ENCODE measurements at regions not wholly inside any gene's neighbourhood (a gene's known extent, or its start where the extent isn't known, plus 50 kb on each side); places are given as distances from the start of the nearest gene placed in this dataset.
A peak's percentile ranks its signal among the peaks of the same experiment; 100 is the strongest.

DNA sequence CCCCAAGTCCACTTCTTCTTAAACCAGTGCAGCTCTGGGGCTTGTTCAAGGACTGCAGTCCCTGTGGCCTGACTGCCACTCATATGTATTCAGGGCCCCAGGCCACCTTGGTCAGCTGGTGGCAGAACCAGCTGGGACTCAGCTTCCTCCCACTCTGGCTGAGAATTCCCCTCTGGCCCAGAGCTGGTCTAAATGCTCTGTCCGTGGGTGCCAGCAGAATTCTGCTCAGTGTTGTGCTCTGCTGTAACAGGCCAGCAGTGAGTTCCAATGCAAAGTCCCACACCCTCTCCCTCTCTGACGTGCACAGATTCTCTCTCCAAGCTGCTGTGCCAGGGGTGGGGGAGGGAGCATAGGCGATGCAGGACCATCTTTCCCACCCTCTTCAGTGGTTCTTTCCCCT is 210.4 kb upstream of the RGS6 start:
- TF ChIP-seq SPI1 (IDR thresholded peaks at IDR 0.05; ENCODE audit: borderline replicate concordance, low read depth) (no peak), GABPA (IDR thresholded peaks at IDR 0.05; ENCODE audit: low read depth) (no peak), REST (IDR thresholded peaks at IDR 0.05; ENCODE audit: insufficient replicate concordance, low read depth) (no peak), POLR2AphosphoS5 (IDR thresholded peaks at IDR 0.05; ENCODE audit: low read depth) (no peak)
- TF ChIP-seq, protein P1, sequence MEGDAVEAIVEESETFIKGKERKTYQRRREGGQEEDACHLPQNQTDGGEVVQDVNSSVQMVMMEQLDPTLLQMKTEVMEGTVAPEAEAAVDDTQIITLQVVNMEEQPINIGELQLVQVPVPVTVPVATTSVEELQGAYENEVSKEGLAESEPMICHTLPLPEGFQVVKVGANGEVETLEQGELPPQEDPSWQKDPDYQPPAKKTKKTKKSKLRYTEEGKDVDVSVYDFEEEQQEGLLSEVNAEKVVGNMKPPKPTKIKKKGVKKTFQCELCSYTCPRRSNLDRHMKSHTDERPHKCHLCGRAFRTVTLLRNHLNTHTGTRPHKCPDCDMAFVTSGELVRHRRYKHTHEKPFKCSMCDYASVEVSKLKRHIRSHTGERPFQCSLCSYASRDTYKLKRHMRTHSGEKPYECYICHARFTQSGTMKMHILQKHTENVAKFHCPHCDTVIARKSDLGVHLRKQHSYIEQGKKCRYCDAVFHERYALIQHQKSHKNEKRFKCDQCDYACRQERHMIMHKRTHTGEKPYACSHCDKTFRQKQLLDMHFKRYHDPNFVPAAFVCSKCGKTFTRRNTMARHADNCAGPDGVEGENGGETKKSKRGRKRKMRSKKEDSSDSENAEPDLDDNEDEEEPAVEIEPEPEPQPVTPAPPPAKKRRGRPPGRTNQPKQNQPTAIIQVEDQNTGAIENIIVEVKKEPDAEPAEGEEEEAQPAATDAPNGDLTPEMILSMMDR (IDR thresholded peaks at IDR 0.05; ENCODE audit: insufficient read depth, low read length) = no peak
- Histone ChIP-seq H3K4me3 (replicated peaks; ENCODE audit: insufficient read depth, low read length) (no peak overlapping the region), H3K27ac (replicated peaks) (no peak overlapping the region), H3K27me3 (ENCODE audit: insufficient read depth, poor library complexity, severe bottlenecking) (no peaks in the 10 kb centered on the region)
- no peak for DNase-seq (ENCODE audit: low read depth in 1 of 2, low spot score in 1 of 2)

- H3K27me3 ChIP-seq (ENCODE audit: insufficient read depth, poor library complexity, severe bottlenecking) = no peaks in the 10 kb centered on the region
- TF ChIP-seq, protein P1 (IDR thresholded peaks at IDR 0.05; ENCODE audit: insufficient read depth, low read length) = no peak
- TF ChIP-seq SPI1 (IDR thresholded peaks at IDR 0.05; ENCODE audit: borderline replicate concordance, low read depth) (no peak), POLR2AphosphoS5 (IDR thresholded peaks at IDR 0.05; ENCODE audit: low read depth) (no peak), GABPA (IDR thresholded peaks at IDR 0.05; ENCODE audit: low read depth) (no peak), REST (IDR thresholded peaks at IDR 0.05; ENCODE audit: insufficient replicate concordance, low read depth) (no peak)
- H3K27ac ChIP-seq (replicated peaks) = no peak overlapping the region
- DNase-seq (ENCODE audit: low read depth in 1 of 2, low spot score in 1 of 2) = peak in 1 of 2 experiments; percentile 2
- H3K4me3 ChIP-seq (replicated peaks; ENCODE audit: insufficient read depth, low read length) = no peak overlapping the region
Observed at GRCh38 chr14:71722885-71723284, 209.3 kb upstream of the RGS6 start.

DNA sequence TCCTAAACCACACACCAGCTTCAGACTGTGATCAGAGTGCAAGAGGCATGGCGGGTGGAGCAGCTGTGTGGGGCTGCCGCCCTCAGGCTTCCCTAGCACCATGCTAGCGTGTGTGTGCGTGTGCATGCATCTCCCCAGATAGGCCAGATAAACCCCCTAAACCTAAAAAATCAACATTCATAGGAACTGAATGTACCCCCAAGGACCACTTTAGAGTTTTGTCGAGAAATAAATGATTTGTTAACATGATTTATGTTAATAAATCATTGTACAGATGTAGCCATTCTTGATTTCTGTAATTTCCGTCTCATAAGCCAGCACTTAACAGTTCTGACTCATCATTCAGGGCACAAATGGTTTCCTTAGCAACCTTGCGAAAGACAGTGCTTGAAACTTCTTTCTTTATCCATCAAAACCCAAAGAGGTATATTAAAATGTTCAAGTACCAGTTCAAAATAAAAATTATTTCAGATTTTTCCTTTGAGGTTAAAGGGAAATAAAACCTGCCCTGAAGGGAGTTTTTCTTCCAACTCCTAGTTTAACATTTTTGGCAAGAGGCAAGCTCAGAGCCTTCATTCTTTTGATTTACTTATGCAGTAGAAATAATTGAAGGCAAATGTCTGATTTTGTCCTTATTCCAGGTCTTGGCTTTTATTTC is 206.2 kb upstream of the RGS6 start:
- DNase-seq (ENCODE audit: low read depth in 1 of 2, low spot score in 1 of 2) = peak in 1 of 2 experiments; percentile 10
- Histone ChIP-seq H3K27ac (replicated peaks) (no peak overlapping the region), H3K4me3 (replicated peaks; ENCODE audit: insufficient read depth, low read length) (no peak overlapping the region), H3K27me3 (ENCODE audit: insufficient read depth, poor library complexity, severe bottlenecking) (no peaks in the 10 kb centered on the region)
- TF ChIP-seq REST (IDR thresholded peaks at IDR 0.05; ENCODE audit: insufficient replicate concordance, low read depth) (no peak), POLR2AphosphoS5 (IDR thresholded peaks at IDR 0.05; ENCODE audit: low read depth) (no peak), SPI1 (IDR thresholded peaks at IDR 0.05; ENCODE audit: borderline replicate concordance, low read depth) (no peak), GABPA (IDR thresholded peaks at IDR 0.05; ENCODE audit: low read depth) (no peak)
- TF ChIP-seq, protein P1 (IDR thresholded peaks at IDR 0.05; ENCODE audit: insufficient read depth, low read length) = no peak
